ENCODE measurements at regions not wholly inside any gene's neighbourhood (a gene's known extent, or its start where the extent isn't known, plus 50 kb on each side); places are given as distances from the start of the nearest gene placed in this dataset.

- Mint-ChIP-seq H3K4me1 (ENCODE audit: low read depth, unreplicated experiment) (no peaks in the 10 kb centered on the region), H3K4me3 (ENCODE audit: low read depth, unreplicated experiment) (no peak overlapping the region), H3K27ac (ENCODE audit: unreplicated experiment) (no peak overlapping the region), H3K36me3 (ENCODE audit: insufficient read depth, unreplicated experiment) (no peaks in the 10 kb centered on the region), H3K27me3 (ENCODE audit: unreplicated experiment) (no peaks in the 10 kb centered on the region), H3K9me3 (ENCODE audit: low read depth, unreplicated experiment) (no peaks in the 10 kb centered on the region)
- BruUV-seq (replicated peaks) = no TSS peak
- intact Hi-C loops (cut with micrococcal nuclease; ENCODE audit: unreplicated experiment) = no loop called here
- CTCF ChIA-PET = no interaction called here
- TF ChIP-seq CTCF (IDR thresholded peaks at IDR 0.05; ENCODE audit: unreplicated experiment) = no peak
- DNase-seq = no peak
Observed at GRCh38 chrX:7233580-7234406, 85.8 kb upstream of the PUDP start.

GRCh38 chrX:7228226-7228625 lies 80.3 kb upstream of the PUDP start:
- H3K4me1 Mint-ChIP-seq (ENCODE audit: low read depth, unreplicated experiment) = no peaks in the 10 kb centered on the region
- H3K9me3 Mint-ChIP-seq (ENCODE audit: low read depth, unreplicated experiment) = no peaks in the 10 kb centered on the region
- no peak for DNase-seq
- H3K36me3 Mint-ChIP-seq (ENCODE audit: insufficient read depth, unreplicated experiment) = no peaks in the 10 kb centered on the region
- intact Hi-C loops (cut with micrococcal nuclease; ENCODE audit: unreplicated experiment) = no loop called here
- no peak overlapping the region for H3K27ac Mint-ChIP-seq (ENCODE audit: unreplicated experiment)
- BruUV-seq (replicated peaks) = no TSS peak
- TF ChIP-seq CTCF (IDR thresholded peaks at IDR 0.05; ENCODE audit: unreplicated experiment) = no peak
- H3K4me3 Mint-ChIP-seq (ENCODE audit: low read depth, unreplicated experiment) = no peak overlapping the region
- CTCF ChIA-PET = no interaction called here
- H3K27me3 Mint-ChIP-seq (ENCODE audit: unreplicated experiment) = no peaks in the 10 kb centered on the region

- no peaks in the 10 kb centered on the region for H3K27me3 Mint-ChIP-seq (ENCODE audit: unreplicated experiment)
- intact Hi-C loops (cut with micrococcal nuclease; ENCODE audit: unreplicated experiment) = no loop called here
- H3K4me3 Mint-ChIP-seq (ENCODE audit: low read depth, unreplicated experiment) = no peak overlapping the region
- DNase-seq = no peak
- H3K9me3 Mint-ChIP-seq (ENCODE audit: low read depth, unreplicated experiment) = peaks cover 6% of the 10 kb centered on the region
- H3K4me1 Mint-ChIP-seq (ENCODE audit: low read depth, unreplicated experiment) = no peaks in the 10 kb centered on the region
- no peak overlapping the region for H3K27ac Mint-ChIP-seq (ENCODE audit: unreplicated experiment)
- CTCF ChIA-PET = no interaction called here
- TF ChIP-seq CTCF (IDR thresholded peaks at IDR 0.05; ENCODE audit: unreplicated experiment) = no peak
- no TSS peak for BruUV-seq (replicated peaks)
- no peaks in the 10 kb centered on the region for H3K36me3 Mint-ChIP-seq (ENCODE audit: insufficient read depth, unreplicated experiment)
Observed at GRCh38 chrX:7225338-7225737, 77.4 kb upstream of the PUDP start.

GRCh38 chrX:7223271-7223670 lies 75.3 kb upstream of the PUDP start:
- no peak for DNase-seq
- H3K27ac Mint-ChIP-seq (ENCODE audit: unreplicated experiment) = no peak overlapping the region
- H3K27me3 Mint-ChIP-seq (ENCODE audit: unreplicated experiment) = no peaks in the 10 kb centered on the region
- no TSS peak for BruUV-seq (replicated peaks)
- no peaks in the 10 kb centered on the region for H3K36me3 Mint-ChIP-seq (ENCODE audit: insufficient read depth, unreplicated experiment)
- CTCF ChIA-PET = no interaction called here
- H3K4me1 Mint-ChIP-seq (ENCODE audit: low read depth, unreplicated experiment) = no peaks in the 10 kb centered on the region
- intact Hi-C loops (cut with micrococcal nuclease; ENCODE audit: unreplicated experiment) = no loop called here
- peaks cover 6% of the 10 kb centered on the region for H3K9me3 Mint-ChIP-seq (ENCODE audit: low read depth, unreplicated experiment)
- TF ChIP-seq CTCF (IDR thresholded peaks at IDR 0.05; ENCODE audit: unreplicated experiment) = no peak
- H3K4me3 Mint-ChIP-seq (ENCODE audit: low read depth, unreplicated experiment) = no peak overlapping the region
